GM23248 (cell line): ENCODE measurements at regions not wholly inside any gene's neighbourhood (a gene's known extent, or its start where the extent isn't known, plus 50 kb on each side); places are given as distances from the start of the nearest gene placed in this dataset.
"Not testable (repeated sequence)": the region's sequence is repeated elsewhere in the genome, so short reads cannot be mapped to it uniquely, and the experiment has no call there.

Experiments used
- EZH2 ChIP-seq: fragments of 200-600 bp; sonication (generic); IDR thresholded peaks from 2 replicates; pipeline ENCODE4 v1.6.1; 2018; ENCODE audit warnings: antibody characterized with exemption, mild to moderate bottlenecking; ENCODE audit not compliant: insufficient read depth, poor library complexity, severe bottlenecking
- EZH2phosphoT487 ChIP-seq: fragments of 200-600 bp; sonication (generic); IDR thresholded peaks from 2 replicates; pipeline ENCODE4 v1.6.1; 2018; ENCODE audit warnings: antibody characterized with exemption, moderate library complexity, mild to moderate bottlenecking, low read depth; ENCODE audit not compliant: insufficient read depth

- not testable (repeated sequence) for TF ChIP-seq EZH2phosphoT487, EZH2
These were observed 233.5 kb downstream of the POTED start for GRCh38 chr21:13843081-13843480.
